T-helper 9 cell (primary cell): ENCODE measurements at regions not wholly inside any gene's neighbourhood (a gene's known extent, or its start where the extent isn't known, plus 50 kb on each side); places are given as distances from the start of the nearest gene placed in this dataset.

Experiments
- DNase-seq: peaks from one replicate; pipeline ENCODE4 v3.0.0-alpha.2; 2020

DNA sequence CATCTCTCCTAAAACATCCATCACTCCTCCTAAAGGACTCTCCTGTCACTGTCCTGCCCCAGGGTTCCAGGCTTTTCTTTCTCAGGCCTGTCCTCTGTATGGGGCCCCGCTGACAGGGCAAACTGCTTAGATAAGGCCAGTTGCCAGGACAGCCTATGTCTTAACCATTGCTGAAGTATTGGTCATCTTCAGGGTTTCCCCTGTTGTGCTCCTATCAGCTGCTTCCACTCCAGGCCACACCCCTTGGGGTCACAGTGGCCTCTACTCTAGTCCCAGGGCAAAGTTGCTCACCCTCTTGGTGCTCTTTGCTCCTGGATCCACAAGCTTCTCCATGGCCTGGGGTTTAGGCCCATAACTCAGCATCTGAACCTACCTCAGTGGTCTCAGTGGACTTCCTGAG, 138.0 kb upstream of the PJA1 start:
- DNase-seq: no peak

DNA sequence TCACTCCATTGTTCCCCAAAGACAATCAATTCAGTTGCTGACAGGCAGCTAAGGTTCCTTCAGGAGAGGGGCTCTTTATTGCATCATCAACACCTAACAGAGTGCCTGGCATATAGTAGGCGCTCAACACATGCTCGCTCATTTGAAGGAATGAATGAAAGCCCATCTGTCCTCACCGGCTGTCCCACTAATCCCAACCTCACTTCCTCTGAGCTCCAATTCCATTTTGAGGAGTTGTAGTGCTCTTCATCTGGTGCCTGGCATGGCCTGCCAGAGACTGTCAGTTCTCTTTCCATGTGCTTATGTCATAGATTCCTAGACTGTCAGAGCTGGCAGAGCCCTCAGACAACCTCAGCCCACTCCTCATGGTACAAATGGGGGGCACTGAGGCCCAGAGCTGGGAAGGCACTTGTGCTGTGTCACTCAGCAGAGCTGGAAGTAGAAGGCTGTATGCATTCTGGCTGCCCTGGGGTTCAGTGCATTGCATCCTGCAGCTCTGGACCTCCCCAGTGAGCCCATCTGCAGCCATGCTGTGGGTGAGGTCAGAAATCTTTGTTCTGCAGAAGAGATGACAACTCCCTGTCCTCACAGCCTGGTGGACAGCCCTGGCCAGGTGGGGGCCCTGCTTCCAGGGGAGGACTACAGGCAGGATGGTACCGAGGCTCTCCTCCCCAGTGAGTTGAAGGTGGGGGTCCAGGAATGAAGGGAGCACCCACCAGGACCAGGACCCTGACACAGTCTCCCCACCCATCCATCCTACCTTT, 134.9 kb upstream of the PJA1 start:
- DNase-seq: no peak

DNA sequence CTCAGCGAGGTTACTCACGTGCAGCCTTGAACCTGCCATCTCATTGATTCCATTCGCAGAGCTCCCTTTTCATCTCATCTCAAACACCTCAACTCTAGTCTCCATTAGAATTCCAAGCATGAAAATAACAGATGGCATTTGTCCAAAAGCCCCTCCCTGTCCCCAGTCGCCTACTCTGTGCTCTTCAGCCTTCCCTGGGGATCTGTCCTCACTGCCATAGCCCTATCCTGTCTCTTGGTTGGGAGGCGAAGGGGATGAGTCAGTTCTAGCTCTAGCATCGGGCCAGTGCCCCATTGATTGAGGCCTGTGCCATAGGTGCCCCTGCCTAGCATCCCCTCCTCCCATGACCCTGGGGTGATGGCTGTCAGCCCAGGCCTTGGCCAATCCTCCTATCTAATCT, 134.0 kb upstream of the PJA1 start:
- no peak for DNase-seq

DNA sequence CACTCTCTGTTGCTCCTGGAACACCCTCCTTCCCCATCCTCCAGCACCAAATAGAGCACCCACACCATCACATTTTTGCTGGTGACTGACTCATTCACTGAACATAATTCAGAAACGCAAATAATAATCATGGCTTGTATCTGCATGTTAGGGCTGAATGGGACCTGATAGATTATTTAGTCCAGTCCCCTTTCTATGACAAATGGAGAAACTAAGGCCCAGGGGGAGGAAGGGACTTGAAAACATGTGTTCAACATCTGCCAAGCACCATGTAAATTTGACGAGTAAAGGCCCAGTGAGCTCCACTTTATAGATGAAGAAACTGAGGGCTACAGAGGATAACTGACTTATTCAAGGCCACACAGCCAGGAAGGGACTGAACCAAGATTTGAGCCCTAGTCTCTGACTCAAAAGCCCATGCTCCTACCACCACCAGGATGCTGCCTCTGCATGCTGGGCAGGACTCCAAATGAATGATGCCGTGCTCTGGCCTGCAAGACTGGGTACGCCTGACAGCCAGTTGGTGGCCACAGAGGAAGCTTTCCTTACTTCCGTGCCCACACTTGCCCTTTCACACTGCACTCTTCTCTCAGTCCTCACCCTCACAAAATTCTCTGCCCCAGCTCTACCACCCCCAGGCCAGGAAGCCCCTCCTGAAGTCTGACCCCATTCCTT, 133.3 kb upstream of the PJA1 start:
- DNase-seq: no peak

DNA sequence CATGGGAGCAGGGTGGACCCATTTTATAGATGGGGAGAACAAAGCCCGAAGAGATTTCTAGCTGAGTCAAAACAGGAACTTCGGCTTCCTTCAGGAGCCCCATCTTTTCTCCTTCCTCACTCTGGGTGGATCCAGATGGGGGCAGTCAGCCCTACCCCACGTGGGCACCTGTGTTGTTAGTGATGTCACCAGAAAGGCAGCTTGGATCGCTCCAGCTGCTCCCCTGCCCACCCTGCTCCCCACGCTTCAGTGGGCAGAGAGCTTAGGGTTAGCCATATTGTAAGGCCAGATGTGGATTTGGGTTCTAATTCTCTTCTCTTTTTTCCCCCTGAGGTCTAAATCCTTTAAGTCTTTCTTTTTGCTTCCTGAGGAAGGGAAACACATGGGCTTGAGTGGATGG, 132.3 kb upstream of the PJA1 start:
- no peak for DNase-seq

DNA sequence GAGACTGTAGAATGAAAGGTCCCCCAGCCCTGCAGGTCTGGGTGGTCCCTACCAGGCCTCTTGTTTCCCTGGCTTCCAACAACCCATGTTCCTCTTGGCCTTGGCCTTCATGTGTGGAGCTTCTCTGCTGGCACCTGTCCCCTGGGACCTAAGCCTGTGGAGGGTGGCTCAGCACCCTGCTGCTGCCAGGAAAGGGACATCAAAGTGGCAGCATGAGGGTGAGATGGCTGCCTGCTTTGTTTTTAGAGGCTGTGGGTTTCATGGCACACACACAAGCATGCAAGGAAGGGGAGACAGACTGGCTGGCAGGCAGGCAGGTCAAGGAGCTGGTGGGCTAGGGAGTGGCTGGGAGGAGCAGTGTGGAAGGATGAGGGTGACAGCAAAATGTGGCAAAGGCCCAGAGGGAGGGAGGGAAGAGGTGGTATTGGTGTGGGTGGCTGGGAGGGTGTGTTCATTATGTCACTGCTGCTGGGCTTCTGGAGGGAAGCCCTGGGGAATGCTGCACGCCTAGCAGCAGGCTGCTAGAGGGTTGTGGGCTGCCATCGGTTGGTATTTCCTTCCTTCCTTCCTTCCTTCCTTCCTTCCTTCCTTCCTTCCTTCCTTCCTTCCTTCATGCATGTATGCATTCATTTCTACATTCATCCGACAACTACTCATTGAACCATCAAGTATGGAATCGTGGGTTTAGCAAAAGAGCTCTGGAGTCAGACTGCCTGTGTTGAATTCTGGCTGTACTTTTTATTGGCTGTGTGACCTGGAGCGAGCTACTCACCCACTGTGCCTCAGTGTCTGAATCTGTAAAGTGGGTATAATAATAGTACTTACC, 128.7 kb upstream of the PJA1 start:
- DNase-seq: no peak

DNA sequence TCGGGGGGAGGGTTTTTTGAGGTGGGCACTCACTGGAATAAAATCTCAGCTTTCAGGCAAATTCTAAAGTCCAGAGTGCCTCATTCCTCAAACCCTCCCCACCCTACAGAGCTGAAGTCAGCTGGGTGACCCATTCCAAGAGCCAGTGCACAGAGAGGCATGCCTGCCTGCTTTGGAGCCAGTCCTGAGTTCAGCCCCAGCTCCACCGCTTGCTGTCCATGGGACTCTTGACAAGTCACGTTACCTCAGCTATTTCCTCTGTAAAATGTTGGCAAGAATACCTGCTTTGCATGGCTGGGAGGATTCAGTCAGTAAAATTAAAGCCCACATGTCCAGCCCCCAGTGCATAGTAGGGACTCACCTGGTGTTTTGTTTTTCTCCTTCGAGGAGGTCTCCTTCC, 125.9 kb upstream of the PJA1 start:
- DNase-seq: no peak

DNA sequence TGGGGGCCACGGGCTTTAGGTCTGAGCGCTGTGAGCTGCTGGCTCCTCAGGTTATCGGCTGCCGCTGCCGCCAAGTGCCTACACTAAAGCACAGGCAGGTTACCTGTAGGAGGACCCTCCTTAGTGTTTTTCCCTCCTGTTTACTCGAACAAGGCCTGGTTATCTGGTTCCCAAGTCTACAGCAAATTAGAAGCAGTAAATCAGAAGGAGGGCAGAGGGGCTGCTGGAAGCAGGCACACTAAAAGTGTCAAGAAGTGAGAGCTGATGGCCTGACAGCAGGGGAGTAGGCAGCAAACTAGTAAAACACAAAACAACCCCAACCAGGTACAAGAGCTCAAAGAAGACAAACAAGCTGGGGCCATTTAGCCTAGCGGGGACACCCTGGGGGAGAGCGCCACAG, 125.0 kb upstream of the PJA1 start:
- DNase-seq: no peak

DNA sequence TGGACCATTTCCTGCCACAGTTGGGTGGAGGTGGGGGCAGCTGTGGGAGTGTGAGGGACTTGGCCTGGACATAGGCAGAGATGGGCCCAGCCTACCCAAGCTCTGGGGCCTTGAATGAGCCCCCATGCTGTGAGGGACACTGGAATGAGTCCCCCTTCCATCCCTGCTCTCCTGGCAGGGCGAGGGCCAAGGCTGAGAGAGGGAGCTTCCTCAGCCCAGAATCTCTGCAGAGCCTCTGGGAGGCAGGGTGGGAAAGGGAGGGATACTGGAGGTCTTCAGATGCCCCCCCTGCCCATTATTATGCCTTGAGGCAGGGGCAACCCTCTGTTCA, 124.5 kb upstream of the PJA1 start:
- no peak for DNase-seq

DNA sequence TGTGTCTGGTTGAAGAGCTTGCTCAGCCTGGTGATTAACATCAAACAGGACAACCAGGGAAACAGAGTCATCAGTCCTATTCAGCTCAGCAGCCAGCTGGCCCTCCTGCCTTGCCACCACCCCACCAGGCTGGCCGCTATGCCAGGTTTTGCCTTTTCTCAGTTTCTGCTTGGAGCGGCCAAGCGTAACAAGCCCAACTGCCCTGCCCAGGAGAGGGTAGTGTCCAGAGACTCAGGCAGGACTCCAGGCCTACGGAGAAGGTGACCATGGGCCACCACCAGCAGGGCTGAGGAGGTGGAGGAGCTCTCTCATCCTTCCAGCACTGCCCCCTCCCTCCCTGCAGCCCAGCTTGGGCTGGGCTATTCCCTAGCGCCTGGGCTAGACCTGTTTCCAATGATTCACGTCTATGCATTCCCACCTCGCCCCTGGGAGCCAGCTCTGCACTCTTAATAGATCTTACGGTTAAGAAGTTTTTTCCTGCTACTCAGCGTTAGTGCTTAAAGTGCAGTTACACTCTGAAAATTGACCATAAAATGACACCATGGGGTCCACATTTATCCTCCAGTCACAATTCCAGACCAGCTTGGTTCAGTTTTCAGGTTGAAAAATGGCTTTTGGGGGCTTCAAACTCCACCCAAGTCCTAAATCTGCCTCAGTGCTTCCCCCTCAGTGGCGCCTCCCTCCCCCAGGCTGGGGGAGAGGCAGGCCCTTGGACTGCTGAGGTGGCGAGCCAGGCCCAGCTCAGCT, 124.0 kb upstream of the PJA1 start:
- no peak for DNase-seq

DNA sequence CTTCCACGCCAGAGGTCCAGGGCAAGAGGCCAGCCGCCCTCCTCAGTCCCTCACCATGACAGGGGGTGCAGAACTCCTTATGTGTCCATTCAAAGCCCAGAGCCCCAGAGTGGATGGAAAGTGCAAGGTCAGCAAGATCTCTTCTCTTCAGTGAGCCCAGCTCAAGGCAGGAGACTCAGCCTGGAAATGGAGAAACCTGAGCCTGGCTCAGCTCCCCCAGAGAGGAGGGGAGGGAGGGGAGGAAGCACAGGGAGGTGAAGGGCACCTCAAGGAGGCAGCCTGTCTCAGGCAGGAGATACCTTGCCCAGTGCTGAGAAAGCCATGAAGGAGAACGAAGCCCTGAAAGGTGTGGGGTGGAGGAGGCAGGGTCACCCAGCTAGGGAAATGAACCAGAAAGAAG, 121.8 kb upstream of the PJA1 start:
- no peak for DNase-seq

DNA sequence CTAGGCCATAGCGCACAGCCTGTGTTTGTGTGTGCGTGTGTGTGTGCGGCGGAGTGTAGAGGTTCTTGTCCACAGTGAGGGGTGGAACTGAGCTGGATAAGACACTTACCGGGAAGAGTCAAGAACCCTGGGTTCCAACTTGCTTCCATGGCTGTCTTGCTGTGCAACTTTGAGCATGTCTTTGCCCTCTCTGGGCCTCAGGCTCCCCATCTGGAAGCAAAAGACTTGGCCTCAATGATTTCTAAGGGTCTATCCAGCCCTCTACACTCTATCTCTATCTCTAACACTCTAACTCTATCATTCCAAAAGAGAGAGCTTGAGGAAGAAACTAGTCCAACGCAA, 121.3 kb upstream of the PJA1 start:
- DNase-seq: no peak

DNA sequence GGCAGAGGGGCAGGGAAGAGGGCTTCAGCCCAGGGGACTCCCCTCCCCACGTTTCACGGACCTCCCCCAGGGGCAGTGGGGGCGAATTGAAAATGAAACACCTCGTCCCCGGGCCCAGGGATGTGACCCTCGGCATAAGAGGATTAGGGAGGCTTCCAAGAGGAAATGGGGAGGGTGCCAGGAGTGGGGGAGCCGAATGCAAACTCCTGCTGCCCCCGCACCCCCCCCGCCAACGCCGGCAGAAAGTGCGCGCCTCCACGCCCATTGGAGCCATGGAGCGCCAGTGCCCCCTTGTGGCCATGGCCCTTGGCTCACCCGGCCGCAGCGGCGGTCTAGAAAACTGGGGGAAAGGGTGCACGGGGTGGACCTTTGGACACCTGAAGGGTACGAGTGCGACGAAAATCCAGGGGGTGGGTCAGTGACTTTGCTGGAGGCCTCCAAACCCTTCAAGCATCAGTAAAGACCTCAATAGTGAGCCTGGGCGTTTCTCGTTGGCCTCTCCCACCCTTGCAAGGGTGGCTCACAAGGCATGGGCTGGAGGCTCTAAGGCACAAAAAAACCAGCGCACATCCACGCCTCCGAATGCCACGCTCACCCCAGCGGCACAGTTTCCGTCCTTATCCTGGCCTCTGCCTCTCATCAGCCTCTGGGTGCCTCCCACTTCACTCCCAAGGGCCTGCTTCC, 120.8 kb upstream of the PJA1 start:
- peak; percentile 60 for DNase-seq

DNA sequence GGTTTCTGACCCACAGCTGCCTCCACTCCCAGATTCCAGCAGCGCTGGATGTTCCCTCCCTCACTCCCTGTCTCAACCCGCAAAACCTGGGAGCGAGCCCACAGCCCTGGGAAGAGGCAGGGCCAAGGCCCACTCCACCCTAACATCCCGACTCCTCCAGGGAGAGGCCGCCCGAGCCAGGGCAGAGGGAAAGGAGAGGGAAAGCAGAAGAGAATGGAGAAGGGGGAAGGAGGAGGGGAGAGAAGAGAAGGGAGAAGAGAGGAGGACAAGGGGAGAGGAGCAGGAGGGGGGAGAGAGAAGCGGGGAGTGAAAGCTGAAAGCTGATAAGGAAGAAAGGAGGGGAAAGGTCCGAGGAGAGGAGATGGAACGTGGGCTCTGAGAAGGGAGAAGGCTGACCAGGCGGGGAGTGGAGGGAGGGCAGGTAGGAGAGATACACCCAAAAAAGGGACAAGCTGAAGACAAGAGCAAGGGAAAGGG, 120.2 kb upstream of the PJA1 start:
- DNase-seq: no peak

DNA sequence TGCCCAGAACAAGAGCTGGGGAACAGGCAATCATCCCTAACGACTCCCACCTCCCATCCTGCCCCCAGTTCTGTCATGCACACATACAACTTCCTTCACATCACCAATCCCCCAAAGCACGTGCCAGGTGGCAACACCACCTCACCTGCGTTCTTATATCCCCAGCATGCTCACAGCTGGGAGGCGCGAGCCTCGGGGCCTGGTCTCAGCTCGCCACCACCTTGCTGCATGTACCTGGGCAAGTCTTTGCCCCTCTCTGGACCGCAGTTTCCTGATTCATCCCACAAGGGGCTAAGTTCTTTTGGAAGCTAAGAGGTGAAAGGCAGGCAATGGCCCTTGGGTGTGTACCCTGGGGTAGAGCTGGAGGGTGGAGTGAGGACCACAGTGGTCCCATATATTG, 119.2 kb upstream of the PJA1 start:
- DNase-seq: no peak

DNA sequence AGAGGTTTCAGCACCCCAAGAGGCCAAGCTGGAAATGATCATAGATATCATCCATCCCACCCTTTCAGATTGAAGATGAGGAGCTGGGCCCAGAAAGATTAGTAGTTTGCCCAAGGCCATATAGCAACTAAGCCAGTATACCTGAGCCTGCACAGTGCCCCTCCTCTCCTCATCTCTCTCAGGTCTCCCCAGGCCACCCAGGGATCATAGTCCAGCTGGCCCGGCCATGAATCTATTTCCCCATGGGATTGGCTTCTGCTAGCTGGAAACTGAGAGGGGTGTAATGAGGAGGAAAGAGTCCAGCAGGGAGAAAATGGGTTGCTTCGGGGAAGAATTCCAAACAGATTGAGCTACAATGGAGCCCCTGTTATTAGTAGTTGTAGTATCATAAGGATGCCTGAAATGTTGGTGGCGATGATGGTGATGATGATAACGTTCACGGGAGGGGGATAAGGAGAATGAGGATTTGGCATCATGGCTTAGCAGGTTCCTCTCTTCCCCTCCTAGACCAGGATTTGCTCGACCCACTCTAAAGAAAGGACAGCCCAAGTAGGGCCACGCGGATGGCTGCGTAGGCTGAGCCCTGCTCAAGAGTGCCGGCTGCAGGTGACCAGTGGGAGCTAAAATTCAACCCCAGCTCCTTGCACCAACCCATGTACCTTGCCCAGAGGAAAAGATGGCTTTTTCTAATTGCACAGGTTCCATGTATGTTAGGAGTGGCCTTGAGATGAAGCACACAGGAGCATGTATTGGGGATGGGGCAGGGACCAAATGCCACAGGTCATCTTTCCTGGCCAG, 117.8 kb upstream of the PJA1 start:
- no peak for DNase-seq

DNA sequence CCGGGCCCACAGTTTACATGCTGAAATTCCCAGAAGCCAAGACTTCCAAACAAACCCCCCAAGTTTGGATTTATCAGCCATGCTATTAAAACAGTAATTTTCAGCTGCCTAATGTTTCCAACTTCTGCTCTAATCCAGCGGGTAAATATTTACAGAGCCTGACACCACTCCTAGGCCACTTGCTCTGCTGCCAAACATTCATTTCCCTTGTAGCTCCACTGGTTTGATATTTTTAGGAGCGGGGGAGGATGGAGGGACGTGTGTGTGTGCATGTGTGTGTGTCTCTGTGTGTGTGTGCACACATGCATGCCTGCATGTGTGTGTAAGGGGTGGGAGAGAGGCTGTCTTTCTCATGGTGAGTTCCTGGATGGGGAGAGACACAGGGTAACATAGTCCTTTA, 115.7 kb upstream of the PJA1 start:
- DNase-seq: no peak

DNA sequence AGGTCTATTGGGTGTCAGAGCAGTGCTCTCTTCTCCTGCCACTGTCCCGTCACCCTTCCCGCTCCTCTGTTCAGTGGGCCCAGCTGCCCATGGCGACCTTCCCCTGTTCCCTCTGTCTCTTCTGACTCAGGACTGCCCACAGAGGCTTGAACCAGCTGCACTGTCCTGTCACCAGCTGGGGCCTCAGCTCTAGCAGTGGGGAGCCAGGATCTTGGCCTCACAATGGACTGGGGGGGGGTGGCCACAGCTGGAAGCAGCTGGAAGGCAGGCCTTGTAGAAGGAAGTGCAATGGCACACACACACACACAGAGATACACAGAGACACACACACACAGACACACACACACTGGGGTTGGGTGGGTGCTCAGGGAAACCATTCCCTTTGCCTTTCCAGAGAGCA, 114.0 kb upstream of the PJA1 start:
- DNase-seq: no peak

DNA sequence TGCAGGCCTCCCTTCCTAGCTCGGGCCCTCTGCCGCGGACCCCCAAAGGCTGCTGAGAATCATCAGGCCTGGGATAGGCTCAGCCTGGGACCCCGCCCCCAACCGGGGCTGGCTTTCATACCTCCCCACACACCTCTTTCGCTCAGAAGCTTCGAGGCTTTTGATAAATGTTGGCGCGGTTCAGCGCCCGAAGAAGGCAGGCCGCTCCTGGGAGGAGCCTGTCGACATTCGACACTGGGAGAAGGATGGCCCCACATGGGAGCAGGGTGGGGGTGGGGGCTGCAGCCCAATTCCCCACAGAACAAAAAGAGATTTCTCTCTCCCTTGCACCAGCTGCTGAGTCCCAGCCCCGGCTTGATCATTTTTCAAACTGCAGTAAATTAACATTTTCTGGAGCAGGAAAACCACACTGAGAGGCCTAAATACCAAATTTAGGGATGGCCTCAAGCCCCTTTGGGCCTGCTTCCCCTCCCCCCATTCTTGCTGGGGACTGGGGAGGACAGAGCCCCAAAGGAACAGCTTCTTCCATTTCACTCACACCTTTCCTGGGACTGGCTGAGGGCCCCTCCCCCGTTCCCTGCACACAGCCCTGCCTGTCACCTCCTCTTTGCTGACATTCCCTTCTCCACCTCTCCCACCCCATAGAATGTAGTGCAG, 112.9 kb upstream of the PJA1 start:
- no peak for DNase-seq

DNA sequence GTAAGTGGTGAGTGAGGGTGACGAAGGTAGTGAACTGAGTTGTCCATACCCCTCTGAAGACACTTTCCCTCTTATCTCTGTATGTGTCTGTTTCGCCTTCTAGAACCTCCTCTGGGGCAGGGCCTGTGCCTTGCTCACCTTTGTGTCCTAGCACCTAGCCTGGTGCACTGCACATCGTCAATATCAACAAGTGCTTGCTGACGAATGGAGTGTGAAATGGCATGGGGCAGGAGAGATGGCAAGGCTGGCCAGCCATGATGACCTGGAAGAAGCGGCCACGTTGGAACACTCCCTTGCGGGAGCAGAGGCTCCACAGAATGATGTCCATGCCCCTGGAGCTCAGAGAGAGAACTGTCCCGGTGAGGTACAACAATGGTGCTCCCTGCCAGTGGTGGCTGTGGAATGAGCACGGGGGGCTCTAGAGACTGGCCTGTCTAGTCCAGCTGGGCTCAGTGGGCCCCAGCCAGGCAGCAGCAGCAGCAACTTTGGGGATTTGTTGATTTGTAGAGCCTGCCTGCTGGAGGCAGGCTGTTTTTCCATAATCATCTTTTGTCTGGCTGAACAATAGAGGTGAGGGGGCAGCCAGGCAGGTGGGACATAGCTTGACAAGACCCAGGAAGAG, 112.2 kb upstream of the PJA1 start:
- DNase-seq: no peak

DNA sequence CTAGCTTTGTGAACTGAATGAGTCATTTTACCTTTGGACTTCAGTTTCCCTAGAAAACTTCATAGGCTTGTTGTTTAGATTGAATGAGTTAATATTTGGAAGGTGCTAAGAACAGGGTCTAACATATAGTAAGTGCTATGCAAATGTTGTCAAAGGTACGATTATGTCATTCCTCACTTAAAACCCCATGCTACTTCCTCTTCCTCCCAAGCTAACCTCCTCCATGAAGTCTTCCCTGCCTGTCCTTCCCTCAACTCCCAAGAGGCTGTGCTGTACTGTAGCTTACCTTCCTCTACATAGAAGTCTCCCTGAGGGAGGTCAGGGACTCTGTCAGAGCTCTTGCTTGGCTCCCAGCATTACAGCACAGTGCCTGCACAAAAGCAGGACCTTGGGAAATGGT, 103.4 kb upstream of the PJA1 start:
- DNase-seq: no peak
